ENCODE measurements at regions not wholly inside any gene's neighbourhood (a gene's known extent, or its start where the extent isn't known, plus 50 kb on each side); places are given as distances from the start of the nearest gene placed in this dataset.
A peak's percentile ranks its signal among the peaks of the same experiment; 100 is the strongest.

GRCh38 chr12:66852091-66852490 lies 173.2 kb upstream of the GRIP1 start:
- no peak for TF ChIP-seq CTCF (IDR thresholded peaks at IDR 0.05)
- H3K4me1 ChIP-seq: no peaks in the 10 kb centered on the region
- DNase-seq: no peak
- H3K27me3 ChIP-seq: no peaks in the 10 kb centered on the region
- ATAC-seq: no peak
- WGBS, 2 donors: 8% methylated on average over 2 of the region's 2 CpGs
- no peaks in the 10 kb centered on the region for H3K9me3 ChIP-seq
- intact Hi-C loops (cut with DNase I): no loop called here
- H3K36me3 ChIP-seq: no peaks in the 10 kb centered on the region
- no peak overlapping the region for H3K27ac ChIP-seq
- no peak for FAIRE-seq
- no peak overlapping the region for H3K4me3 ChIP-seq

GRCh38 chr12:66852765-66853164 lies 173.9 kb upstream of the GRIP1 start:
- no peaks in the 10 kb centered on the region for H3K27me3 ChIP-seq

GRCh38 chr12:66859751-66860440 lies 181.0 kb upstream of the GRIP1 start:
- Histone ChIP-seq H3K9me3 (no peaks in the 10 kb centered on the region), H3K4me1 (no peaks in the 10 kb centered on the region), H3K27me3 (no peaks in the 10 kb centered on the region), H3K27ac (no peak overlapping the region), H3K4me3 (no peak overlapping the region), H3K36me3 (no peaks in the 10 kb centered on the region)
- no peak for TF ChIP-seq CTCF (IDR thresholded peaks at IDR 0.05)
- FAIRE-seq (no peak), ATAC-seq (no peak), DNase-seq (no peak)
- 76 to 79% methylated on average over 7 of the region's 7 CpGs for WGBS, 2 donors
- intact Hi-C loops (cut with DNase I): loop anchor here in 1 of 3 donors (10.0 kb wide), 1 partner anchor 175 kb away; no protein-coding TSS in a partner anchor

More at GRCh38 chr12:66852765-66853164, 173.9 kb upstream of the GRIP1 start:
- DNase-seq (no peak), ATAC-seq (no peak), FAIRE-seq (no peak)
- Histone ChIP-seq H3K36me3 (no peaks in the 10 kb centered on the region), H3K27ac (no peak overlapping the region), H3K4me3 (no peak overlapping the region), H3K9me3 (no peaks in the 10 kb centered on the region), H3K4me1 (no peaks in the 10 kb centered on the region)
- intact Hi-C loops (cut with DNase I): no loop called here
- TF ChIP-seq CTCF (IDR thresholded peaks at IDR 0.05): no peak
- 72 to 84% methylated on average over 2 of the region's 2 CpGs for WGBS, 2 donors

- H3K27ac ChIP-seq: no peak overlapping the region
- no peaks in the 10 kb centered on the region for H3K4me1 ChIP-seq
- no peaks in the 10 kb centered on the region for H3K27me3 ChIP-seq
- peak in 5 of 6 donors; percentile 17 to 73 (median 50) for DNase-seq
- peak in 3 of 4 donors; percentile 70 to 80 (median 78) for ATAC-seq
- intact Hi-C loops (cut with DNase I): loop anchor here in 1 of 3 donors (10.0 kb wide), 1 partner anchor 176 kb away; no protein-coding TSS in a partner anchor
- H3K4me3 ChIP-seq: no peak overlapping the region
- no peaks in the 10 kb centered on the region for H3K36me3 ChIP-seq
- TF ChIP-seq CTCF (IDR thresholded peaks at IDR 0.05): peak; percentile 69 to 88 (median 76)
- no peaks in the 10 kb centered on the region for H3K9me3 ChIP-seq
- 38 to 43% methylated on average over 5 of the region's 5 CpGs for WGBS, 2 donors
- peak; percentile 94 for FAIRE-seq
Measured at GRCh38 chr12:66860752-66861750, 182.2 kb upstream of the GRIP1 start.
